ENCODE measurements at regions not wholly inside any gene's neighbourhood (a gene's known extent, or its start where the extent isn't known, plus 50 kb on each side); places are given as distances from the start of the nearest gene placed in this dataset.

DNA sequence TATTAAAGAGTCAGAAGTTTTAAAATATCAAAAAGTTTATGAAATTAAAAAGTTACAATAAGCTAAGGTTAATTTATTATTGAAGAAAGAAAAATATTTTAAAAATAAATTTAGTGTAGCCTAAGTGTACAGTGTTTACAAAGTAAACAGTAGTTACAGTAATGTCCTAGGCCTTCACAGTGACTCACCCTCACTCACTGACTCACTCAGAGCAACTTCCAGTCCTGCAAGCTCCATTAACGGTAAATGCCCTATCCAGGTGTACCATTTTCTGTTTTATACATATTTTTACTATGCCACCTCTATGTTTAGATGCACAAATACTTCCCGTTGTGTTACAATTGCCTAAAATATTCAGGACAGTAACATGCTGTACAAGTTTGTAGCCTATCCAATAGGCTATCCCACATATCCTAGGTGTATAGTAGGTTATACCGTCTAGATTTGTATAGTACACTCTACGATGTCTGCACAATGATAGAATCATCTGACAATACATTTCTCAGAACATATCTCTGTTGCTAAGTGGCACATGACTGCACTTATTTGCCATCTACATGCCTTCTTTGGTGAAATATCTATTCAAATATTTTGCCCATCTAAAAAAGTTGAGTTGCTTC lies 67.2 kb upstream of the WSB1 start:
- Histone ChIP-seq H3K79me2 (ENCODE audit: insufficient read depth, low read length) (no peaks in the 10 kb centered on the region), H3K4me1 (ENCODE audit: insufficient read depth, low read length, poor library complexity, severe bottlenecking) (no peaks in the 10 kb centered on the region), H3K9ac (ENCODE audit: low read depth, low read length, poor library complexity, severe bottlenecking) (no peak overlapping the region), H3K9me3 (ENCODE audit: insufficient read depth, low read depth, low read length) (no peaks in the 10 kb centered on the region), H3K4me2 (ENCODE audit: low read depth, low read length, poor library complexity, severe bottlenecking) (no peak overlapping the region), H4K20me1 (ENCODE audit: insufficient read depth, low read length, poor library complexity, severe bottlenecking) (no peaks in the 10 kb centered on the region), H2AFZ (ENCODE audit: low read length) (no peak overlapping the region), H3K36me3 (ENCODE audit: insufficient read depth, low read length) (no peaks in the 10 kb centered on the region), H3K4me3 (ENCODE audit: low read length, poor library complexity, severe bottlenecking) (no peak overlapping the region), H3F3A (ENCODE audit: low read depth) (no peaks in the 10 kb centered on the region), H3K9me2 (replicated peaks; ENCODE audit: low read depth, low read length) (no peaks in the 10 kb centered on the region), H3K27me3 (ENCODE audit: insufficient read depth, low read length, poor library complexity, severe bottlenecking) (no peaks in the 10 kb centered on the region)
- no peak for TF ChIP-seq EZH2phosphoT487 (IDR thresholded peaks at IDR 0.05; ENCODE audit: borderline replicate concordance)
- TF ChIP-seq, protein P1, sequence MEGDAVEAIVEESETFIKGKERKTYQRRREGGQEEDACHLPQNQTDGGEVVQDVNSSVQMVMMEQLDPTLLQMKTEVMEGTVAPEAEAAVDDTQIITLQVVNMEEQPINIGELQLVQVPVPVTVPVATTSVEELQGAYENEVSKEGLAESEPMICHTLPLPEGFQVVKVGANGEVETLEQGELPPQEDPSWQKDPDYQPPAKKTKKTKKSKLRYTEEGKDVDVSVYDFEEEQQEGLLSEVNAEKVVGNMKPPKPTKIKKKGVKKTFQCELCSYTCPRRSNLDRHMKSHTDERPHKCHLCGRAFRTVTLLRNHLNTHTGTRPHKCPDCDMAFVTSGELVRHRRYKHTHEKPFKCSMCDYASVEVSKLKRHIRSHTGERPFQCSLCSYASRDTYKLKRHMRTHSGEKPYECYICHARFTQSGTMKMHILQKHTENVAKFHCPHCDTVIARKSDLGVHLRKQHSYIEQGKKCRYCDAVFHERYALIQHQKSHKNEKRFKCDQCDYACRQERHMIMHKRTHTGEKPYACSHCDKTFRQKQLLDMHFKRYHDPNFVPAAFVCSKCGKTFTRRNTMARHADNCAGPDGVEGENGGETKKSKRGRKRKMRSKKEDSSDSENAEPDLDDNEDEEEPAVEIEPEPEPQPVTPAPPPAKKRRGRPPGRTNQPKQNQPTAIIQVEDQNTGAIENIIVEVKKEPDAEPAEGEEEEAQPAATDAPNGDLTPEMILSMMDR (conservative IDR thresholded peaks at IDR 0.05; ENCODE audit: low read length) = no peak

DNA sequence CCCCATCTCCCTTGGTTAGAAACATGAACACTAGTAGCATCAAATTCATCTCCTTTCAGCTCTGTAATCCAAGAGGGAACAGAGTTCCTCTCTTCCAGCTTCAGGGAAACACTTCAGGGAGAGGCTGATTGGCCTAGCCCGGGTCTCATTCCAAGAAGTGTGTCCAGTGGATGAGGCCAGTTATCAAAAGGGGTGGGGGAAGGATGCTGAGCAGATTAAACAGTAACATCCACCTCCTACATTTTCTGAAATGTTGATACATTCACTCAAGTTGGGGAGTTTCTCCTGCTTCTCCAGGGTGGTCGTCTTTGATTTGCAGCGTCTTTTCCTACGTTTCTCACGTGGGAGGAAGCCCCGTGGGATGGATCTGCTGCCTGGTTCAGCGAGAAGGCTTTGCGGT lies 62.9 kb upstream of the WSB1 start:
- H3K4me2 ChIP-seq (ENCODE audit: low read depth, low read length, poor library complexity, severe bottlenecking) = no peak overlapping the region
- H2AFZ ChIP-seq (ENCODE audit: low read length) = no peak overlapping the region
- H3K79me2 ChIP-seq (ENCODE audit: insufficient read depth, low read length) = no peaks in the 10 kb centered on the region
- no peak overlapping the region for H3K9ac ChIP-seq (ENCODE audit: low read depth, low read length, poor library complexity, severe bottlenecking)
- no peak for TF ChIP-seq EZH2phosphoT487 (IDR thresholded peaks at IDR 0.05; ENCODE audit: borderline replicate concordance)
- TF ChIP-seq, protein P1 (conservative IDR thresholded peaks at IDR 0.05; ENCODE audit: low read length) = no peak
- no peak overlapping the region for H3K4me3 ChIP-seq (ENCODE audit: low read length, poor library complexity, severe bottlenecking)
- no peaks in the 10 kb centered on the region for H3K9me2 ChIP-seq (replicated peaks; ENCODE audit: low read depth, low read length)
- H4K20me1 ChIP-seq (ENCODE audit: insufficient read depth, low read length, poor library complexity, severe bottlenecking) = no peaks in the 10 kb centered on the region
- H3K27me3 ChIP-seq (ENCODE audit: insufficient read depth, low read length, poor library complexity, severe bottlenecking) = no peaks in the 10 kb centered on the region
- H3K36me3 ChIP-seq (ENCODE audit: insufficient read depth, low read length) = no peaks in the 10 kb centered on the region
- no peaks in the 10 kb centered on the region for H3K9me3 ChIP-seq (ENCODE audit: insufficient read depth, low read depth, low read length)
- H3F3A ChIP-seq (ENCODE audit: low read depth) = no peaks in the 10 kb centered on the region
- H3K4me1 ChIP-seq (ENCODE audit: insufficient read depth, low read length, poor library complexity, severe bottlenecking) = no peaks in the 10 kb centered on the region

DNA sequence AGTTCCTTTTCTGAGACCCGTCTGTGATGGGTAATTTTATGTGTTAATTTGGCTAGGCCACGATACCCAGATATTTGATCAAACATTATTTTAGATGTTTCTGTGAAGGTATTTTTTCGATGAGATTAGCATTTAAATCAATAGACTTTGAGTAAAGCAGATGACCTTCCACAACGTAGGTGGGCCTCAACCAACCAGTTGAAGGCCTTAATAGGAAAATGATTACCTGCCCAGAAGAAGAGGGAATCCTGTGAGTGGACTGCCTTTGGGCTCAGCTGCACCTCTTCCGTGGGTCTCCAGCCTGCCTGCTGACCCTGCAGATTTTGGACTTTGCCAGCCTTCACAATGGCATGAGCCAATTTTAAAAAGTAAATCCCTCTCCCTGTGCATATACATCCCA lies 61.6 kb upstream of the WSB1 start:
- Histone ChIP-seq H3F3A (ENCODE audit: low read depth) (no peaks in the 10 kb centered on the region), H3K27me3 (ENCODE audit: insufficient read depth, low read length, poor library complexity, severe bottlenecking) (no peaks in the 10 kb centered on the region), H3K4me2 (ENCODE audit: low read depth, low read length, poor library complexity, severe bottlenecking) (no peak overlapping the region), H4K20me1 (ENCODE audit: insufficient read depth, low read length, poor library complexity, severe bottlenecking) (no peaks in the 10 kb centered on the region), H3K4me1 (ENCODE audit: insufficient read depth, low read length, poor library complexity, severe bottlenecking) (no peaks in the 10 kb centered on the region), H3K9ac (ENCODE audit: low read depth, low read length, poor library complexity, severe bottlenecking) (no peak overlapping the region), H3K36me3 (ENCODE audit: insufficient read depth, low read length) (no peaks in the 10 kb centered on the region), H2AFZ (ENCODE audit: low read length) (no peak overlapping the region), H3K9me2 (replicated peaks; ENCODE audit: low read depth, low read length) (no peaks in the 10 kb centered on the region), H3K4me3 (ENCODE audit: low read length, poor library complexity, severe bottlenecking) (no peak overlapping the region), H3K79me2 (ENCODE audit: insufficient read depth, low read length) (no peaks in the 10 kb centered on the region), H3K9me3 (ENCODE audit: insufficient read depth, low read depth, low read length) (no peaks in the 10 kb centered on the region)
- TF ChIP-seq, protein P1 (conservative IDR thresholded peaks at IDR 0.05; ENCODE audit: low read length) = no peak
- no peak for TF ChIP-seq EZH2phosphoT487 (IDR thresholded peaks at IDR 0.05; ENCODE audit: borderline replicate concordance)
